ENCODE measurements at regions not wholly inside any gene's neighbourhood (a gene's known extent, or its start where the extent isn't known, plus 50 kb on each side); places are given as distances from the start of the nearest gene placed in this dataset.

- Histone ChIP-seq H3K9ac (ENCODE audit: low read length) (no peak overlapping the region), H3K79me2 (ENCODE audit: low read length) (no peaks in the 10 kb centered on the region), H3K27me3 (ENCODE audit: low read depth, low read length) (no peaks in the 10 kb centered on the region; the same call in 1 of the 2 replicates), H3K36me3 (replicated peaks; ENCODE audit: low read depth, low read length) (no peaks in the 10 kb centered on the region), H3K4me2 (ENCODE audit: low read length) (no peak overlapping the region), H2AFZ (ENCODE audit: low read depth, low read length) (no peak overlapping the region), H3K9me3 (ENCODE audit: insufficient read depth, low read length) (peaks cover 27% of the 10 kb centered on the region), H3K27ac (ENCODE audit: low read length) (no peak overlapping the region), H4K20me1 (ENCODE audit: insufficient read depth, low read length) (no peaks in the 10 kb centered on the region), H3K4me1 (ENCODE audit: low read length) (no peaks in the 10 kb centered on the region), H3K4me3 (ENCODE audit: low read length) (no peak overlapping the region)
- TF ChIP-seq CTCF (IDR thresholded peaks at IDR 0.05; ENCODE audit: low read depth, low read length): no peak
- TF ChIP-seq EZH2phosphoT487 (IDR thresholded peaks at IDR 0.05; ENCODE audit: low read depth): no peak
Measured at GRCh38 chr9:135002802-135003201, 84.7 kb upstream of the OLFM1 start.

GRCh38 chr9:135004772-135005171, 82.7 kb upstream of the OLFM1 start:
- Histone ChIP-seq H3K27ac (ENCODE audit: low read length) (no peak overlapping the region), H3K27me3 (ENCODE audit: low read depth, low read length) (no peaks in the 10 kb centered on the region), H3K36me3 (replicated peaks; ENCODE audit: low read depth, low read length) (no peaks in the 10 kb centered on the region), H4K20me1 (ENCODE audit: insufficient read depth, low read length) (no peaks in the 10 kb centered on the region), H3K79me2 (ENCODE audit: low read length) (no peaks in the 10 kb centered on the region), H3K9ac (ENCODE audit: low read length) (no peak overlapping the region), H3K4me1 (ENCODE audit: low read length) (no peaks in the 10 kb centered on the region), H3K9me3 (ENCODE audit: insufficient read depth, low read length) (peaks cover 20% of the 10 kb centered on the region), H2AFZ (ENCODE audit: low read depth, low read length) (no peak overlapping the region), H3K4me3 (ENCODE audit: low read length) (no peak overlapping the region), H3K4me2 (ENCODE audit: low read length) (no peak overlapping the region)
- TF ChIP-seq CTCF (IDR thresholded peaks at IDR 0.05; ENCODE audit: low read depth, low read length): no peak
- no peak for TF ChIP-seq EZH2phosphoT487 (IDR thresholded peaks at IDR 0.05; ENCODE audit: low read depth)

- Histone ChIP-seq H3K79me2 (ENCODE audit: low read length) (no peaks in the 10 kb centered on the region), H2AFZ (ENCODE audit: low read depth, low read length) (no peak overlapping the region), H3K27me3 (ENCODE audit: low read depth, low read length) (0 out of 2 replicates have a peak, but pooled peaks cover 2% of the 10 kb centered on the region), H3K4me3 (ENCODE audit: low read length) (no peak overlapping the region), H3K9ac (ENCODE audit: low read length) (no peak overlapping the region), H3K4me1 (ENCODE audit: low read length) (no peaks in the 10 kb centered on the region), H3K27ac (ENCODE audit: low read length) (no peak overlapping the region), H3K36me3 (replicated peaks; ENCODE audit: low read depth, low read length) (no peaks in the 10 kb centered on the region), H3K9me3 (ENCODE audit: insufficient read depth, low read length) (0 out of 2 replicates have a peak, but pooled peaks cover 4% of the 10 kb centered on the region), H3K4me2 (ENCODE audit: low read length) (no peak overlapping the region), H4K20me1 (ENCODE audit: insufficient read depth, low read length) (no peaks in the 10 kb centered on the region)
- no peak for TF ChIP-seq CTCF (IDR thresholded peaks at IDR 0.05; ENCODE audit: low read depth, low read length)
- TF ChIP-seq EZH2phosphoT487 (IDR thresholded peaks at IDR 0.05; ENCODE audit: low read depth): no peak
Measured at GRCh38 chr9:135006911-135007570, 80.4 kb upstream of the OLFM1 start.

- Histone ChIP-seq H3K9ac (ENCODE audit: low read length) (no peak overlapping the region), H3K9me3 (ENCODE audit: insufficient read depth, low read length) (no peaks in the 10 kb centered on the region), H3K27ac (ENCODE audit: low read length) (no peak overlapping the region), H3K27me3 (ENCODE audit: low read depth, low read length) (0 out of 2 replicates have a peak, but pooled peaks cover 2% of the 10 kb centered on the region), H3K79me2 (ENCODE audit: low read length) (no peaks in the 10 kb centered on the region), H3K4me1 (ENCODE audit: low read length) (no peaks in the 10 kb centered on the region), H2AFZ (ENCODE audit: low read depth, low read length) (no peak overlapping the region), H3K4me3 (ENCODE audit: low read length) (no peak overlapping the region), H3K36me3 (replicated peaks; ENCODE audit: low read depth, low read length) (no peaks in the 10 kb centered on the region), H3K4me2 (ENCODE audit: low read length) (no peak overlapping the region), H4K20me1 (ENCODE audit: insufficient read depth, low read length) (no peaks in the 10 kb centered on the region)
- TF ChIP-seq EZH2phosphoT487 (IDR thresholded peaks at IDR 0.05; ENCODE audit: low read depth): no peak
- TF ChIP-seq CTCF (IDR thresholded peaks at IDR 0.05; ENCODE audit: low read depth, low read length): no peak
Measured at GRCh38 chr9:135007601-135008000, 79.9 kb upstream of the OLFM1 start.

Data from OCI-LY3 (cell line).